Upper lobe of left lung (tissue), 6 donors: ENCODE measurements at regions not wholly inside any gene's neighbourhood (a gene's known extent, or its start where the extent isn't known, plus 50 kb on each side); places are given as distances from the start of the nearest gene placed in this dataset.

Experiments used
- ATAC-seq, 2 donors: fragments of 200-7000 bp; cut with Tn5 transposase; one replicate each; pipeline ENCODE4 v1.9.1; 2022; ENCODE audit warnings: mild to moderate bottlenecking in 2 of 2, moderate library complexity in 2 of 2; ENCODE audit not compliant: low FRiP score in 2 of 2
- DNase-seq, 2 donors: peaks; one replicate each; pipeline ENCODE4 v3.0.0-alpha.2; 2019 to 2020
- H3K27ac ChIP-seq, 4 donors: fragments of 200-600 bp; sonication (generic); one replicate each; pipeline ENCODE4 v1.5.1; 2016 to 2019
- H3K27me3 ChIP-seq, 4 donors: fragments of 200-600 bp; sonication (generic); one replicate each; pipeline ENCODE4 v1.5.1; 2017 to 2019
- H3K36me3 ChIP-seq, 4 donors: fragments of 200-600 bp; sonication (generic); one replicate each; pipeline ENCODE4 v1.5.1; 2016 to 2019
- H3K4me1 ChIP-seq, 4 donors: fragments of 200-600 bp; sonication (generic); one replicate each; pipeline ENCODE4 v1.5.1; 2018 to 2019
- H3K4me3 ChIP-seq, 4 donors: fragments of 200-600 bp; sonication (generic); one replicate each; pipeline ENCODE4 v1.5.1; 2017 to 2019; ENCODE audit warnings: mild to moderate bottlenecking in 2 of 4, moderate library complexity in 1 of 4
- H3K9me3 ChIP-seq, 4 donors: fragments of 200-600 bp; sonication (generic); one replicate each; pipeline ENCODE4 v1.5.1; 2018 to 2019
- EP300 ChIP-seq, 4 donors: sonication (generic); formaldehyde crosslinking; IDR thresholded peaks; one replicate each; pipeline ENCODE4 v1.5.1; 2017; ENCODE audit warnings: antibody characterized with exemption in 4 of 4, control low read depth in 2 of 4
- POLR2A ChIP-seq, 4 donors: fragments of 450-650 bp; IDR thresholded peaks; one replicate each; pipeline ENCODE4 v1.5.1; 2016 to 2017; ENCODE audit warnings: antibody characterized with exemption in 4 of 4, mild to moderate bottlenecking in 2 of 4
- POLR2AphosphoS5 ChIP-seq, 2 donors: sonication (generic); formaldehyde crosslinking; IDR thresholded peaks; one replicate each; pipeline ENCODE4 v1.5.1; 2017; ENCODE audit warnings: antibody characterized with exemption in 2 of 2
- WGBS, 2 donors: methylation state at CpG; one replicate each; pipeline ENCODE4 v1.1.5; 2017 to 2018; 5-methylcytosine and 5-hydroxymethylcytosine counted together
- TF ChIP-seq, protein P1 (sequence below), 6 experiments: fragments of 450-650 bp in 4 of 6; fragments of 200-600 bp in 2 of 6; sonication (generic) in 2 of 6; IDR thresholded peaks; one replicate each; pipeline ENCODE4 v1.5.1; 2016 to 2019; ENCODE audit warnings: antibody characterized with exemption in 6 of 6
- donor health status: DM: no; HTN: no; CAD: no; lungs with moderate emphysema.
- donor health status: DM: no; HTN: yes; CAD: no; lungs with severe emphysema.

DNA sequence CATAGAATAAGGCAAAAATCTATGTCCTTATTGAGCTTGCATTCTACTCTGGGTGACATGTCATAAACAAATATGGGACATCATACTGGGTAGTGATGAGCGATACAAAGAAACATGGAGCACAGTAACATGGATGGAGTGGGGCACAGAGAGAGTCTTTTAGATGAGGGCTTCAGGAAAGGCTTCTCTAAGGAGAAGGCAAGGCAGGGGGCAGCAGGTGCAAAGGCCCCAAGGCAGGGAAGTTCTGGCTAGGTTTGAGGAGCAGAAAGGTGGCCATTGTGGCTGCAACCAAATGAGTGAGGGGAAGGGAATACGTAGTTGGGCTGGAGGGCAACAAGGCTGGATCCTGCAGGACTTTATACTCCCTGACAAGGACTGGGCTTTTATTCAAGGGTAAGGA, 211.4 kb downstream of the HERPUD2 start:
- no peaks in the 10 kb centered on the region for H3K9me3 ChIP-seq
- 95 to 96% methylated on average over 2 of the region's 2 CpGs for WGBS, 2 donors
- no peak overlapping the region for H3K27ac ChIP-seq
- H3K27me3 ChIP-seq = no peaks in the 10 kb centered on the region
- TF ChIP-seq, protein P1, sequence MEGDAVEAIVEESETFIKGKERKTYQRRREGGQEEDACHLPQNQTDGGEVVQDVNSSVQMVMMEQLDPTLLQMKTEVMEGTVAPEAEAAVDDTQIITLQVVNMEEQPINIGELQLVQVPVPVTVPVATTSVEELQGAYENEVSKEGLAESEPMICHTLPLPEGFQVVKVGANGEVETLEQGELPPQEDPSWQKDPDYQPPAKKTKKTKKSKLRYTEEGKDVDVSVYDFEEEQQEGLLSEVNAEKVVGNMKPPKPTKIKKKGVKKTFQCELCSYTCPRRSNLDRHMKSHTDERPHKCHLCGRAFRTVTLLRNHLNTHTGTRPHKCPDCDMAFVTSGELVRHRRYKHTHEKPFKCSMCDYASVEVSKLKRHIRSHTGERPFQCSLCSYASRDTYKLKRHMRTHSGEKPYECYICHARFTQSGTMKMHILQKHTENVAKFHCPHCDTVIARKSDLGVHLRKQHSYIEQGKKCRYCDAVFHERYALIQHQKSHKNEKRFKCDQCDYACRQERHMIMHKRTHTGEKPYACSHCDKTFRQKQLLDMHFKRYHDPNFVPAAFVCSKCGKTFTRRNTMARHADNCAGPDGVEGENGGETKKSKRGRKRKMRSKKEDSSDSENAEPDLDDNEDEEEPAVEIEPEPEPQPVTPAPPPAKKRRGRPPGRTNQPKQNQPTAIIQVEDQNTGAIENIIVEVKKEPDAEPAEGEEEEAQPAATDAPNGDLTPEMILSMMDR (IDR thresholded peaks at IDR 0.05) = no peak
- no peak for TF ChIP-seq EP300 (IDR thresholded peaks at IDR 0.05)
- H3K4me3 ChIP-seq = no peak overlapping the region
- DNase-seq (no peak), ATAC-seq (no peak)
- no peaks in the 10 kb centered on the region for H3K4me1 ChIP-seq
- no peaks in the 10 kb centered on the region for H3K36me3 ChIP-seq

GRCh38 chr7:35482231-35482630, 212.7 kb downstream of the HERPUD2 start:
- Histone ChIP-seq H3K4me1 (no peaks in the 10 kb centered on the region), H3K4me3 (no peak overlapping the region), H3K9me3 (peaks cover 0 to 3% (median 0%) of the 10 kb centered on the region in 4 donors), H3K36me3 (no peaks in the 10 kb centered on the region), H3K27me3 (no peaks in the 10 kb centered on the region), H3K27ac (no peak overlapping the region)
- 65 to 71% methylated on average over 5 of the region's 5 CpGs for WGBS, 2 donors
- no peak for ATAC-seq
- no peak for DNase-seq
- TF ChIP-seq EP300 (IDR thresholded peaks at IDR 0.05) (no peak), POLR2AphosphoS5 (IDR thresholded peaks at IDR 0.05) (no peak), POLR2A (IDR thresholded peaks at IDR 0.05) (no peak)
- TF ChIP-seq, protein P1 (IDR thresholded peaks at IDR 0.05) = no peak

- Histone ChIP-seq H3K27ac (no peak overlapping the region), H3K4me1 (no peaks in the 10 kb centered on the region), H3K9me3 (peaks cover 0 to 3% (median 0%) of the 10 kb centered on the region in 4 donors), H3K27me3 (no peaks in the 10 kb centered on the region), H3K4me3 (no peak overlapping the region), H3K36me3 (no peaks in the 10 kb centered on the region)
- TF ChIP-seq EP300 (IDR thresholded peaks at IDR 0.05) (no peak), POLR2AphosphoS5 (IDR thresholded peaks at IDR 0.05) (no peak), POLR2A (IDR thresholded peaks at IDR 0.05) (no peak)
- TF ChIP-seq, protein P1 (IDR thresholded peaks at IDR 0.05) = no peak
- 48 to 57% methylated on average over 3 of the region's 3 CpGs for WGBS, 2 donors
- ATAC-seq = no peak
- DNase-seq = no peak
These were observed 214.1 kb downstream of the HERPUD2 start for GRCh38 chr7:35480806-35481205.

GRCh38 chr7:35477609-35478008, 217.3 kb downstream of the HERPUD2 start:
- no peaks in the 10 kb centered on the region for H3K4me1 ChIP-seq
- TF ChIP-seq, protein P1 (IDR thresholded peaks at IDR 0.05) = no peak
- TF ChIP-seq POLR2AphosphoS5 (IDR thresholded peaks at IDR 0.05) = no peak
- TF ChIP-seq POLR2A (IDR thresholded peaks at IDR 0.05) = no peak
- TF ChIP-seq EP300 (IDR thresholded peaks at IDR 0.05) = no peak
- no peak overlapping the region for H3K27ac ChIP-seq
- H3K9me3 ChIP-seq = peaks cover 0 to 3% (median 0%) of the 10 kb centered on the region in 4 donors
- no peak overlapping the region for H3K4me3 ChIP-seq
- no peak for ATAC-seq
- H3K27me3 ChIP-seq = no peaks in the 10 kb centered on the region
- DNase-seq = no peak
- 79 to 84% methylated on average over 6 of the region's 6 CpGs for WGBS, 2 donors
- no peaks in the 10 kb centered on the region for H3K36me3 ChIP-seq

- H3K9me3 ChIP-seq = peaks cover 0 to 3% (median 0%) of the 10 kb centered on the region in 4 donors
- no peak for ATAC-seq
- H3K4me3 ChIP-seq = no peak overlapping the region
These were observed 220.2 kb upstream of the TBX20 start for GRCh38 chr7:35474100-35474499.

More at GRCh38 chr7:35474100-35474499, 220.2 kb upstream of the TBX20 start:
- H3K27ac ChIP-seq = no peak overlapping the region
- no peaks in the 10 kb centered on the region for H3K27me3 ChIP-seq
- no peaks in the 10 kb centered on the region for H3K4me1 ChIP-seq
- no peaks in the 10 kb centered on the region for H3K36me3 ChIP-seq
- WGBS, 2 donors = 76 to 89% methylated on average over 1 of the region's 1 CpG
- TF ChIP-seq POLR2AphosphoS5 (IDR thresholded peaks at IDR 0.05) (no peak), POLR2A (IDR thresholded peaks at IDR 0.05) (no peak), EP300 (IDR thresholded peaks at IDR 0.05) (no peak)
- TF ChIP-seq, protein P1 (IDR thresholded peaks at IDR 0.05) = no peak
- no peak for DNase-seq
